A549 (cell line): ENCODE measurements at regions not wholly inside any gene's neighbourhood (a gene's known extent, or its start where the extent isn't known, plus 50 kb on each side); places are given as distances from the start of the nearest gene placed in this dataset.
"Not testable (repeated sequence)": the region's sequence is repeated elsewhere in the genome, so short reads cannot be mapped to it uniquely, and the experiment has no call there.

Experiments
- CTCF ChIP-seq: fragments of >200 bp; sonication (Bioruptor Twin); formaldehyde crosslinking; IDR thresholded peaks from 3 replicates; pipeline ENCODE4 v1.5.1; 2016
- SMC3 ChIP-seq: fragments of >200 bp; sonication (Bioruptor Twin); formaldehyde crosslinking; IDR thresholded peaks from 3 replicates; pipeline ENCODE4 v1.6.1; 2018; ENCODE audit warnings: inconsistent platforms

DNA sequence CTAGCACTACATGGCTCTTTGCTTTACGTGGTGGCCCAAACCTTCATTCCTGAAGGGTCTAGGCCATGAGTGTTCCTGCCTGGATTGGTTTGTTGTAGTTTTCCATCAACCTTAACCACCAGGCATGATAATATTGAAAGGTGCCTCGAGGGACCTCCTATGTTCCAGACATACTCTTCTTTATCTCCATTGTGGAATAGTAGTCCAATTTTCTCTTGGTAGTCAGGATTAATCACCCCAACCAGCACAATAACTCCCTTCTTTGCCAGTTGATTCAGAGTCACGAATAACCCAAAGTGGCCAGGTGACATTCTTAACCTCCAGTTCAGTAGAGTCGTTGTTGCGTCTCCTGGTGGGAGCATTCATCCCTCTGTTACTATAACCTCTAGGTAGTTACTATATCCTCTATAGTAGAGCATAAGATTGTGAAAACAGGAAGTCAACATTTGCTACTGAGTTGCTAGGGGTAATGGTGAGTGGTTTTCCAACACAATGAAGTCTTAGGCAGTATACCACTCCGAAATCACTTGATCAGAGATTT is 88.1 kb upstream of the FAM240B start:
- not testable (repeated sequence) for TF ChIP-seq CTCF, SMC3
